IPS-NIHi11 (cell line): ENCODE measurements at regions not wholly inside any gene's neighbourhood (a gene's known extent, or its start where the extent isn't known, plus 50 kb on each side); places are given as distances from the start of the nearest gene placed in this dataset.
"Not testable (repeated sequence)": the region's sequence is repeated elsewhere in the genome, so short reads cannot be mapped to it uniquely, and the experiment has no call there.

ENCODE experiments used
- DNase-seq: peaks from one replicate; pipeline ENCODE4 v3.0.0; 2012; ENCODE audit warnings: mixed read lengths, low spot score

GRCh38 chr10:36492590-36493515 lies 632.5 kb upstream of the ANKRD30A start:
- no peak for DNase-seq

GRCh38 chr10:36491926-36492325 lies 633.5 kb upstream of the ANKRD30A start:
- DNase-seq: no peak

- no peak for DNase-seq
Measured at GRCh38 chr10:36489611-36490228, 635.7 kb upstream of the ANKRD30A start.

GRCh38 chr10:36489181-36489580 lies 636.2 kb upstream of the ANKRD30A start:
- DNase-seq: no peak

GRCh38 chr10:36488579-36488978 lies 636.8 kb upstream of the ANKRD30A start:
- no peak for DNase-seq

- no peak for DNase-seq
Measured at GRCh38 chr10:36479073-36479472, 646.3 kb upstream of the ANKRD30A start.

GRCh38 chr10:36476399-36476798 lies 649.0 kb upstream of the ANKRD30A start:
- no peak for DNase-seq

GRCh38 chr10:36475746-36476145 lies 649.7 kb upstream of the ANKRD30A start:
- no peak for DNase-seq

GRCh38 chr10:36474456-36474855 lies 650.9 kb upstream of the ANKRD30A start:
- no peak for DNase-seq

GRCh38 chr10:36473122-36473521 lies 652.3 kb upstream of the ANKRD30A start:
- no peak for DNase-seq

GRCh38 chr10:36469585-36469984 lies 655.8 kb upstream of the ANKRD30A start:
- DNase-seq: no peak

- no peak for DNase-seq
Measured at GRCh38 chr10:36468620-36469019, 656.8 kb upstream of the ANKRD30A start.

GRCh38 chr10:36465604-36466379 lies 659.6 kb upstream of the ANKRD30A start:
- no peak for DNase-seq

GRCh38 chr10:36464291-36464690 lies 661.1 kb upstream of the ANKRD30A start:
- no peak for DNase-seq

GRCh38 chr10:36463390-36463789 lies 662.0 kb upstream of the ANKRD30A start:
- no peak for DNase-seq

- no peak for DNase-seq
Measured at GRCh38 chr10:36462194-36462593, 663.2 kb upstream of the ANKRD30A start.

GRCh38 chr10:36458437-36458836 lies 667.0 kb upstream of the ANKRD30A start:
- not testable (repeated sequence) for DNase-seq

- no peak for DNase-seq
Measured at GRCh38 chr10:36457751-36458150, 667.6 kb upstream of the ANKRD30A start.

- no peak for DNase-seq
Measured at GRCh38 chr10:36455526-36456133, 669.8 kb upstream of the ANKRD30A start.

GRCh38 chr10:36452851-36453250 lies 672.5 kb upstream of the ANKRD30A start:
- DNase-seq: no peak

- DNase-seq: no peak
Measured at GRCh38 chr10:36451391-36451970, 673.9 kb upstream of the ANKRD30A start.

- no peak for DNase-seq
Measured at GRCh38 chr10:36450380-36450779, 675.0 kb upstream of the ANKRD30A start.
